GM13977 (cell line): ENCODE measurements at regions not wholly inside any gene's neighbourhood (a gene's known extent, or its start where the extent isn't known, plus 50 kb on each side); places are given as distances from the start of the nearest gene placed in this dataset.
"Not testable (repeated sequence)": the region's sequence is repeated elsewhere in the genome, so short reads cannot be mapped to it uniquely, and the experiment has no call there.

Source experiments
- DNase-seq: peaks from one replicate; pipeline ENCODE4 v3.0.0; 2012; ENCODE audit warnings: low spot score
- CTCF ChIP-seq: IDR thresholded peaks from 2 replicates; pipeline ENCODE4 v1.5.1; 2012; ENCODE audit warnings: mild to moderate bottlenecking, control low read depth; ENCODE audit not compliant: insufficient read depth; ENCODE audit errors: extremely low read depth, missing control alignments
- in situ Hi-C: fragments of 300-500 bp; cut with MboI; formaldehyde crosslinking; loops from one replicate; pipeline ENCODE4 v1.12.0; 2022; ENCODE audit warnings: low sequenced_read_pairs, low pct_unique_long_range_greater_than_20kb, mixed read lengths, inconsistent platforms; ENCODE audit not compliant: unreplicated experiment

GRCh38 chr17:51422634-51423033 lies 162.3 kb downstream of the UTP18 start:
- no peak for DNase-seq
- in situ Hi-C loops: no loop called here
- no peak for TF ChIP-seq CTCF

- no peak for TF ChIP-seq CTCF
- in situ Hi-C loops: no loop called here
- no peak for DNase-seq
These were observed 163.2 kb downstream of the UTP18 start for GRCh38 chr17:51423421-51424160.

GRCh38 chr17:51425773-51426172 lies 165.4 kb downstream of the UTP18 start:
- TF ChIP-seq CTCF: no peak
- in situ Hi-C loops: no loop called here
- DNase-seq: no peak

- in situ Hi-C loops: no loop called here
- no peak for TF ChIP-seq CTCF
- no peak for DNase-seq
These were observed 167.0 kb downstream of the UTP18 start for GRCh38 chr17:51427323-51427811.

GRCh38 chr17:51427856-51428255 lies 167.5 kb downstream of the UTP18 start:
- TF ChIP-seq CTCF: no peak
- peak; percentile 28 for DNase-seq
- in situ Hi-C loops: no loop called here

- in situ Hi-C loops: no loop called here
- DNase-seq: no peak
- TF ChIP-seq CTCF: no peak
These were observed 168.5 kb downstream of the UTP18 start for GRCh38 chr17:51428668-51429495.

GRCh38 chr17:51429938-51430337 lies 169.6 kb downstream of the UTP18 start:
- DNase-seq, in situ Hi-C loops: not testable (repeated sequence)
